ENCODE measurements at regions not wholly inside any gene's neighbourhood (a gene's known extent, or its start where the extent isn't known, plus 50 kb on each side); places are given as distances from the start of the nearest gene placed in this dataset.

DNA sequence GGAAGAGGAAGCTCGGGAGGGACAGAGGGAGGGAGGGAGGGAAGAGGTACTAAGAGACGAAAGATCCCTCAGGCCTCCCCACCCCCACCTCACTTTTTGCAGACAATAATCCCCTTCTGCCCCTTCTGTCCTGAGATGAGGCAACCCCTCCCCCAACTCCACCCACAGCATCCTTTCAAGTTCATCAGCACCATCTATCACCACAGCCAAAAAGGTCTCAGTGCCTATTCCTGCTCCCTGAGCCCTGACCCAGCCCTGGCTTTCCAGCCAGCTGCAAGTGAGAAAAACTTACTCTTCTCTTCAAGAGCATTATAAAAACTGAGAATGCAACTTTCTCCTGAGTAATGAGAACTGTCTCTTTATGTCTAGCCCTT, 133.2 kb upstream of the LRFN2 start:
- no peak for DNase-seq (ENCODE audit: low spot score)

DNA sequence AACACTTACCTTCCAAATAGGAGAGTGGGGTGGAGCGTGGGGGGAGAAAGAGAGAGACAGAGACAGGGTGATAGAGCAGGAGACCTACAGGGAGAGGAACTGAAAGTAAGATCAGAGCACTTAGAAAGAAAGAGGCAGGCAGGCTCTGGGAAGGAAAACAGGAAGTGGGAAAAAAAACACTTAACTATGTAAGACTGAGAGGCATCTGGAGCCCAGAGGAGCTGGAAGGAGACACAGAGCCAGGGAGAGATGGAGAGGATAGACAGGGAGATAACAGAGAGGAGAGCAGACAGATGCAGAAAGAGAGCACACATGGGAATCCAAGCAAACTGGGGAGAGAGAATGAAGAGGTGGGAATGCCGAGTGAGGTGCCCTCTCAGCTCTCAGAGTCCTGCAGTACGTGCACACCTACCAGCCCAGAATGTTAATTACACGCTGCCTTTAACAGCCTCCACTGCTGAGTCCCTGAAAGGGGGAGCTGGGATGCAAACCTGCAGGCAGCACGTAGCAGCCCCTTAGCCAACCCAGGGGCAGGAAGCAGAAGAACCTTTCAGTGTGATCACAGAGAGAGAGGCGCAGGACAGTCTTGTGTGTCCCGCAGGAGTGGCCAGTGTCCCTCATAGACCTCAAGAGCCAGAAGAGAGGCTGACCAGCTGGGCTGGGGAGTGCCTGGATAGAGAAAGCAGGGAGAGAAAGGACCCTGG, 132.7 kb upstream of the LRFN2 start:
- DNase-seq (ENCODE audit: low spot score) = no peak

DNA sequence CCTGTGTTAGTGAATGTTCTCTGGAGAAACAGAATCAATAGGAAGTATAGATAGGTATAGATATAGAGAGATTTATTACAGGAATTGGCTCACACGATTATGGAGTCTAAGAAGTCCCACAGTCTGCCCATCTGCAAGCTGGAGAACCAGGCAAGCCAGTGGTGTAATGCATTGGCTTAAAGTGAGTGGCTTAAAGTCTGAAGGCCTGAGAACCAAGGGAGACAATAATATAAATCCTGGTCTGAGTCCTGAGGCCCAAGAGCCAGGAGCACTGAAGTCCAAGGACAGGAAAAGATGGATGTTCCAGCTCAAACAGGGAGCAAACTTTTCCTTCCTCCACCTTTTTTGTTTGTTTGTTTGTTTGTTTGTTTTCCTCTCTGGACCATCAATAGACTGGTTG, 131.2 kb upstream of the LRFN2 start:
- DNase-seq (ENCODE audit: low spot score) = no peak

DNA sequence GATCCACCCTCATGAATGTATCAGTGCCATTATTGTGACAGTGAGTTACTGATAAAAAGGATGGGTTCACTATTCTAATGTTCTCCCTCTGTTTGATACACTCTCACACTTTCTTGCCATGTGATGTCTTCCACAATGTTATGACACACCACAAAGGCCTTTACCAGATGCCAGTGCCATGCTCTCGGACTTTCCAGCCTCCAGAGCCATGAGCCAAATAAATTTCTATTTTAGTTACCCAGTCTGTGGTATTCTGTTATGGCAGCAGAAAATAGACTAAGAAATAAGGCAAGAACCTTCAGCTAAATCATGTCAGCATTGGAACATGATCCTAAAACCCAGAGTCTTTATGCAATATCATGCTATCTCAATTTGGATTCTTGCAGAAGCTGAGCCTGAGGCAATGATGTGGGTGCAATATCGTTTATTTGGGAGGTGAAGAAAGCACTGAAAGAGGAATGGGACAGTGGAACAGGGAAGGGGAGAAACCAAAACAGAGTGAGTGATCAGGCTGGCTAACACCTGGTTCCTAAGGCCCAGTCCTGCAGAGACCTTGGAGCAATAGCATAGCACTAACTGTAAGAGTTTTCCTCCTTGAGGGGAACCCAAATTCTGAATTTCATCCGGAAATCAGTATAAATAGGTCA, 130.4 kb upstream of the LRFN2 start:
- no peak for DNase-seq (ENCODE audit: low spot score)

DNA sequence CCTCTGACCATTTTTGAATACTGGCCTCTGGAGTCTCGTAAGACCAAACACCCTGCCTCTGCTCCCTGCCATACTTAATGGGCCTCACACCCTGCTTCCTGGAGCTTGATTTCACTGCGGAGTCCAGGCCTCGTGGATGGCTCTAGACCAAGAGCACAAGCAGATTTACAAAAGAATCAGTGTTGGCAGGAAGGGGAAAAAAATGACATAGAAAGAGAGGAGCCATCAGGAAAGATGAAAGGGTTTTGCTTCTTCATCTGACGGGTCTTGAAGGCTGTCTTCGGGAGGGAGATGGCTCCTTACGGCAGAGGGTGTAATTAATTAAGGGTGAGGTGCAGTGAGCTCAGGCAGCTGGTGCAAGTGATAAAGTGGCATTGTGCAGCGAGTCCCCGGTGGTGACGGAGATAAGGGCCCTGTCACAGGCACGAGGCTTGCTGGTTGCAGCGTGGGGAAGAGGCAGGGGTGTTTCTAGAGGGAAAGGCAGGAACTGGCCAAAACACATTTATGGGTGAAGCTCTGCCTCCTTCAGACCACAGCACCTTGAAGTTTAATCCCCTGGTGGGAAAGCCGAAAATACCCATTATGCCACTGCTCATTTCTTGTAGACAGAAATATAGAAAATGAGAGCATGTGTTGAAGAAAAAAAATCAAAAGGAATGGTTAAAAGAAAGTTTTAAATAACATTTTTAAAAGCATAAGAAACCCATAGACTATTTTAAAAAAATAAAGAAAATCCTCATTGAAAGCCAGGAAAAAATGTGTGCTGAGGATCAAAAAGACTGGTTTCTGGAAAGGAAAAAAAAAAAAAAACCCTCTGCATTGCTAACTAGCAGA, 128.6 kb upstream of the LRFN2 start:
- no peak for DNase-seq (ENCODE audit: low spot score)

DNA sequence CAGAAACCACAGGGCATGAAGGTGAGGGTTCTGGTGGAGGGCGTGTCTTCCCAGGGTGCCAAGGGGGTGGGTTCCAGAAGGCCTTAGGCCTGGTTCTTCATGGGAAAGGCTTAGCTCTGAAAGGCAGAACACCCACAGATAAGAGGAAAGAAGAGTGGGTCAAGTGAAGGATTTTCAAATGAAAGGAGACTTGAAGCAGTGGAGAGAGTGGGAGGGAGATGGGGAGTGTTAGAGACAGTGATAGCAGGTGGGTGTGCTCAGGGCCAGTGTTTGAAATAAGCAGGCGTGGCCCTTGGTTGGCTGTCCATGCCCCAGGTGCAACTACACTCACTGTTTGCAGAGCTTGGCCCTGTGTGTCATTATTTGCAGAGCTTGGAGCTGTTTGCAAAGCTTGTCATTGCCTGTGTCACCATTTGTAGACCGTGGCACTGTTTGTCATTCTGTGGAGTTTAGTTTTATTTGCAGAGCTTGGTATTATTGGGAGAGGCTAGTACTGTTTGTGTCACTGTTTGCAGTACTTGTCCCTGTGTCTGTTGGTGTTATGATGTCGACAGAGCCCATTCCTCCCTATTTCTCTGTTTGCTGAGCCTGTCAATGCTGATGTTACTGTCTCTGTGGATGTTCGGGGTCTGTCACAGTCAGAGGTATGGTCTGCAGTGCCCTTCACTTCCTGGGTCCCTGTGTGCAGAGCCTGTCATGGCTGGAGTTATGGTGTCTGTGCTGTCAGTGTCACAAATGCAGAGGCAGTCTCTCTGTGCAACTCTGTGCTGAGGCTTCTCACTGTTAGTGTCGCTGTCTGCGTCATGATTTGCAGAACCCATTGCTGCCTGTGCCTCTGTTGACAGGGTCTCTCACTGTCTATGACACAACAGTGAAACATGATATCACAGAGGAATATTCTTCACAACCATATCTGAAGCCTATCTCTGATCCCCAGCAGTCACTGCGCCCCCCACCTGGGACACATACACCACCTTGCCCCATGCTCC, 127.7 kb upstream of the LRFN2 start:
- DNase-seq (ENCODE audit: low spot score) = peak; percentile 26

DNA sequence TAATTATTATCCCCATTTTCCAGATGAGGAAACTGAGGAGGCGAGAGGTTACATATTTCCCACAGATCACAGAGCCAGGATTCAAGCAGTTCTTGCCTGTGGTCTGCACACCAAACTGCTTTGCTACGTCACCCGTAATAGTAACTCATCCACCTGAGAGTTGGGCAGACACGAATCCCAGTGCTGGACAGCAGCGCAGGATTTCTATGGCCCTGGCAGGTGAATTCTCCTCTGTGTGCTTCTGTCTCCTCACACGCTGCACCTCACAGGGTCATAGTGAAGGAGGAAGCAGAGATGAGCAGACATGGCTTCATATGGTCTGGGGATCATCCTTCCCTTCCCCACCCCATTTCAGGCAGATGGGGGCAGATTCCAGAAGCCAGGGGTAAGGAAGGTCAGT, 127.0 kb upstream of the LRFN2 start:
- DNase-seq (ENCODE audit: low spot score) = no peak

DNA sequence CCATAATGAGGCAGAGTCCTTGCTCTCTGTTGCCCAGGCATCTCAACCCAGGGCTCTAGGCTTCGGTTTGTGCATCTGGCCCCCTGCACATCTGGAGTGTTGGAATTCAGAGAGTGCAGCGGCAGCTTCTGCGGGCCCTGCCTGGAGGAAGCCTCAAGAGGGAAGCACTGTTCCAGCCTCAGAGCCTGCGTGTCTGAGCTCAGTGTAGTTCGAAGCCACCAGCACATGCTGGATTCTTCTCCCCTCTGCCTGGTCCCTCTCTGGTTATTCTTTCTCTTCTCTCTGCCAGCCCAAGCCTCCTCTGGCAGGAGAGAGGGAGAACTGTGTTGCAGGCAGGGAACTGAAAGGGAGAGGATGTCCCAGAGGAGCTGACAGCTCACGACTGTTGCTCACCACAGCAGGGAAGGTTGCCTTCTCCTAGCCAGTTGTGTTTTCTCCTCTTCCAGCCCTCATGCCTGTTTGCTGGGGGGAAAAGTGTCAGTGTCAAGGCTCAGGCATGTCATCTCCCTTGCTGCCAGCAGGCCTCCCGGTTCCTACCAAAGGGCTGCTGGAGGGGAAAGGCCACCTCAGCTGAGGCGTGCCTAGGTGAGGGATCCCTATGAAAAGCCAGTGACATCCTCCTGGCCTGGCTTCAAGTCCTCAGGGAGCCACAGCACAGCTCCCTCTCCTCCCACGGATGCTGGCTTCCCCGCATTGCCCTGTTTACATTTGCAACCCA, 126.0 kb upstream of the LRFN2 start:
- DNase-seq (ENCODE audit: low spot score) = no peak

DNA sequence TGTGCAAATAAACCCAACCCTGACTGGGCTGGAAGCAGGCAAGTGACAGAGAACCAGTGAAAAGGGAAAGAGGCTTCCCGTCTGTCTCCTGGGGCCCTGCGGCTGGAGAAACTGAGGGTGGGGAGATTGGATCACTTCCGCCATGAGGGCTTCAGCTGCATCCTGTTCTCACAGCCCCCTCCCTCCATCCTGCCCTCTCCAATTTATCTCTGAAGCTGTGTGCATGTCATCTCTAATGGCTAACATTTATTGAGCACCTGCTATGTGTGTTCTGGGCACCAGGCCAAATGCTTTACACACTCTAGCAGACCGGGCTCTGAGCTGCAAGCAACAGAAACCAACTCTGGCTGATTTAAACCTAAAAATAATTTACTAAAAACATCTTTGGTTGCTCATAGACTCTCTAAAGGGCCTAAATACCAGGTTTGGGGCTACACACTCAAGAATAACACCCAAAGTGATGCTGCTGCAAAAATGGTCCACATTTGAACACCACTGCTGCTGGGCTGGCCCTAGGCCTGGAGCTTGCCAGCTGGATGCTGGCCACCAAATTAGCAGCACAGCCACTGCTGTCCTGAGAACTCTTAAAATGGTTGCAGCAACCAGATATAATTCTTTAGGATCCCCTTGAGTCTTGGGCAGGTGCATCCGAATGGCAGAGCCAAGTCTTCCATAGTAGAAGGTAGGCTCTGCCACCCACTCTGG, 123.6 kb upstream of the LRFN2 start:
- no peak for DNase-seq (ENCODE audit: low spot score)

DNA sequence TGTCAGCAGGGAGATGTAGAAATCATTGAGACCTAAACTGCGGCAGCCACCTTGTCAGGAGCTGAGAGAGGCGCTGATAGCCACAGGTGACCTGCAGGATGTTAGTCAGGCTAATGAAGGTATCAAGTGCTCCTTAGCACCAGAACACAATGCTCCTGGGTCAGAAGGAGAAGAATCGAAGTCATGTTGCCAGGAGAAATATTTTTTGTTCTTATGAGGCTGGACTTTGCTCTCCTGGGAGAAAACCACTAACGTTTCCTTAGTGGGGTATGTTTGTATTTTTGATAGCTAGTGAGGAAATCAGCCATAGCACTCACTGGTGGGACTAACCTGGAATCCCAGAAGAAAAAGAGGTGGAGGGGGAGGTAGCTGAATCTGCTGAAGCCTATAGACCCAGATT, 120.9 kb upstream of the LRFN2 start:
- no peak for DNase-seq (ENCODE audit: low spot score)

DNA sequence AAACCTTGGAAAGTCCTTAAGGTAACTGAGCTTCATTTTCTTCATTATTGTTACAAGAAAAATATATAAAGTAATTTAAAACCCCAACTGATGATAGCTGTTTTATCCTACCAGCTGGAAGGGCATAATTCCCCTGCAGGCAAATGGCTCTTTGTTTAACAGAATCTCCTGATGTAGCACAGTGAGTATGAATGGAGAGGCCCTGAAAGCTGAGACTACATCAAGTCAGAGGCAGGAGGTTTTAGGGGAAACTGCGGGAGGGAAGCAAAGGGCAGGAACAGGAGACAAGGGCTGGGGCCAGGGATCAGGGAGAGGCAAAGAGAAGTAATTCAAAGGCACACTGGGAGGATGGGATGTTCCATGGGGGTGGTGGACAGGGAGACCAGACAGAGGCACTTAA, 119.0 kb upstream of the LRFN2 start:
- DNase-seq (ENCODE audit: low spot score) = no peak

DNA sequence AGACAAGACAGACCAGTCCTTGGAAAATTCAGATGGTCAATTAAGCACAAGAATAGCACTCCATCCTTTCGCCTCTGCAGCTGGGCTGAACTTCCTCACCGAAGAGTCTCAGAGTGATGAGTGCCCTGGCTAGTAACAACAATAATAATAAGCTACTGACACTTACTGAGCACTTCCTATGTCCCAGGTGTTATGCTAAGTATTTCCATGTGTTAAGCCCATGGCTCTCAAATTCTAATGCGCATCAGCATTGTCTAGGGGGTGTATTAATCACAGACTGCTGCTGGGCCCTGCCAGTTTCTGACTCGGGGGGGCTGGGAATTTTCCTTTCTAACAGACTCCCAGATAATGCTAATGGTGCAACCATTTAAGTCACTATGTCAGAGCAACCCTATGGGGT, 118.2 kb upstream of the LRFN2 start:
- DNase-seq (ENCODE audit: low spot score) = no peak

DNA sequence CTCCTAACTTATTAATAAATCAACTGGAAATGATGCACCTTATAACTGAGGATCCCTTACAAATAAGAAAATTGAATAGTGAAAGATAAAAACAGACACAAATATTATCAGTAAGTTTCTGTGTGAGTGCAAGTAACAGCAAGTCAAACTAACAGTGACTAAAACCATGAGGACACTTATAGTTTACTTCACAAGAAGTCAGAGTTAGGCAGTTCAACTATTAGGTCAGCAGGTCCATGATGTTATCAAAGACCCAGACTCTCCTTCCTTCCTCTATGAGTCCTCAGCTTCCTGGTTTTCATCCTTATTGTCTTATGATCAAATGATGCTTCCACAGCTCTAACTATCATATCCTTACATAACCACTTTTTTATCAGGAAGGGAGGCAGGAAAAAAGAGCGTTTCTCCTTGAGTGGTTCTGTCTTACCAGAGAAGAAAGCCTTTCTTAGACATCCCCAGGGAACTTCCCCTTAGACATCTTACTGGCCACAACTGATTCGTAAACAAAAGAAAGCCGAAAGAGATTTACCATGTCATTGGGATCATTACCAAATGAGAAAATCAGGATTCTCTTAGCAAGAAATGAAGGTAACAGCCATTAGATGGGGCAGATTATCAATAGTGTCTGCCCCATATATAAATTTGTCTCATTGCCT, 114.3 kb upstream of the LRFN2 start:
- DNase-seq (ENCODE audit: low spot score) = no peak

DNA sequence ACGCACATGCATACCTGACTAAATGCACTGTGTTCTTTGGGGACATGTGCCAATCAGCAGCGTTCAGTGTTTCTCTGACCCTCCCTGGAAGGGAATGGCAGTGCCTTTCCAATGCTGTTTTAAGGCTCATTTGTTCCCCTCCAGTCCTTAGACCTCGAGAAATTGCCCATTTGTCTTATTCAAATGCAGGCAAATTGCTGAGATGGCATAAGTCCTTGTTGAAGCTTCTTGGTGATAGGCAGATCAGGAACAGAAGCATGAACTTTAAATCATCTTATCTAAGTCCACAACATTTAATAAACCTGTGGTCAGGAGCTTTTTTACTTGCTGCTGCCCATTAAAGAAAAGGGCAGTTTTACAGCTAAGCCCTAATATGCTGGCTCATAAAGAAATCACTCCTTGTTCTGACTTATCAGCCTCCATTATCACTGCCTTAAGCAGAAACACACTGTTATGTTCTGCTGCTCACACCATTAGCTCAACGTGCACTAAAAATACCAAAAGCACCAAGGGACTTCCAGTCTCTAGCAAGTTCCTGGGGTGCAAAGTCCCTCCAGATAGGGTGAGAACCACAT, 112.9 kb upstream of the LRFN2 start:
- no peak for DNase-seq (ENCODE audit: low spot score)

DNA sequence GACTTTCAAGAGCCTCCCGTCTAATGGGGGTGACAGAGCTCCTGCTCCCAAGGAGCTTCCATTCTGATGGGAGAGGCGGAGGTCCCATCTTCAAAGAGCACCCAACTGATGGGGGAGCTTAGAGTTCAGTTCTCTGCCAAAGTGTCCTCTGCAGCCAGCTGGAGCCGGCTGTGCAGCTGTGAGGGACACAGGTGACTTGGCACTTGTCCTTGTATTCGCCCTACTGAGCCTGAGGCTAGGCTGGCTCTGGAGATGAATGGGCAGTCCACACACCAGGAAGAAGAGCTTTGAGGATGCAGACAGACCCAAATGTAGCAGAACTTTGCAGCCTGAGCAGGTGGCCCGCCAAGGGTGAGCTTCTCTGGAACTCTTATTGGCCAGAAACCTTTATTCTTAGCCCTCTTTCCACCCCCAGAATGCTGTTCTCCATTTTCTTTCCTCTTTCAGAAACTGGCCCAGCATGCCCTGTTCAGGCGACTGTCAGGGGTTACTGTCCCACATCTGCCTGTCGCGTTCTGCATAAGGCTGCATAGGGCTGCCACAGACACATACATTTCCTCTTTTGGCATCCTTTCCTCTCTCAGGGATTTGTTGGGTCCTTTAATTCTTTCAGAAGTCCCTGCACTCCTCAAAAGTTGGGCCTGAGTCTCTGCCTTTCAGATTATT, 108.7 kb upstream of the LRFN2 start:
- no peak for DNase-seq (ENCODE audit: low spot score)

DNA sequence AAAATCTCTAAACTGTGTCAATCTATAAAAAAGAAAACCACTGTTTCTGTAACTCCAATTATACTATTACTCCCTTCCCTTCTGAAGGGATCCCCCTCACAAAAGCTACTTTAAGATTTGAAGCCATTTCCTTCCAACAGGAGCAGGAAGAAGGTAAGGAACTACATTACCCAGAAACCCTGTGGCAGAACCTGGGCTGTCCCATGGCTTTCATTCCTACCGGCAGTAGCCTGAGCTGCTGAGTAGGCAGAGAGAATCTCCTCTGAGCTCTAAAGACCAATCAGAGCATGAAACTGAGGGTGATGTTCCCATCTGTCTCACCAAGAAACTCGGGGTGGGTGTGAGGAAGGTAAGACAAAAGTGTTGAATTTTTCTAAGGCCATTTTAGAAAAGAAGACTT, 108.0 kb upstream of the LRFN2 start:
- no peak for DNase-seq (ENCODE audit: low spot score)

DNA sequence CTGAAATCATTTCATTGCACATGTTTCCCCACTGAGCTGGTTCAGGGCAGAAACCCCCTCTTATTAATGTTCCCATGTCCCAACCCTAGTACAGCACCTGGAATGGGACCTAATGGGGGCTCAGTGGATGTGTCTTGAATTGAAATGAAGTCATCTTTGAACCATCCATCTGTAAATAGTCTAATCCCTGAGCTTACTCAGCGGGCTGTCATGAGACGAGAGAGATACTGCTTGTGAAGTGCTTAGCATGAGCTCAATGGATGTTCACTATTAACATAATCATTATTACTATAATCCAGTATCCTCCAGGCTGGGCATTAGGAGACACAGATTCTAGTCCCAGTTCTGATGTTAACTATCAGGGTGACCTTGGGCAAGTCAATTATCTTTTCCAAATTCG, 106.6 kb upstream of the LRFN2 start:
- no peak for DNase-seq (ENCODE audit: low spot score)

DNA sequence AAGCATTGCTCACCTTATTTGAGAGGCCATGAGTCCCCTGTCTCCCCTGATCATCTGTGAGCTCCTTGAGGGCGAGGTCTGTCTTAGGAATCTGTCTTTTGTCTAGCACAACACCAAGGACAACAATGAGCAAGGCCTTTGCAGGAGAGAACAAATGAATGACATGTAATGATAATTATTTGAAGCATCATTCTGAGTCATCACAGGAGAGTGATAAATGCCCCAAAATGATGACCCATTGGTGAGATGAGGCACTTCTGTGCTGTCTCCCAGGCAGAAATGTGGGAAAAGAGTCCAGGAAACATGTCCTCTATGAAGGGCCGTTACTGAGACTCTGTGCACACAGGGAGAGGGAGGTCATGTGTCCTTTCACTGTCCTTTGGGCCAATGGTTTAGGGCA, 105.2 kb upstream of the LRFN2 start:
- DNase-seq (ENCODE audit: low spot score) = no peak

DNA sequence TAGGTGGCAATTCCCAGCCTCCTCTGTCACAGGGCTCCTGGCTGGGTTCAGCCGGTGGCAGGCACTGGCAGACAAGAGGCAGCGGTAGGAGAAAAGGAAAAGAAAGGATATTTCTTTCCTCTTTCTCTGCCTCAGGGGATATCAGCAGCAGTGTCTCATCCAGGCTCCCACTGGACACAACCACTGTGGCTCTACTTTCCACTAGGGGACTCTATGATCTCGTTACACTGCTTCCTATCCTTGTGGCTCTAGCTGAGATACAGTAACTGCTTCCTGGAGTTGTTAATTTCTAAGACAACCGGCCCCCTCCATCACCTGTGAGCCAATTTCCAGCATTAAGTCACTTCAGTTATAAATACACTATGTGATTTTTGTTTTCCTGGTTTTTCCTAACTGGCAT, 102.0 kb upstream of the LRFN2 start:
- DNase-seq (ENCODE audit: low spot score) = no peak

Data from LoVo (cell line).